ENCODE measurements at regions not wholly inside any gene's neighbourhood (a gene's known extent, or its start where the extent isn't known, plus 50 kb on each side); places are given as distances from the start of the nearest gene placed in this dataset.
A peak's percentile ranks its signal among the peaks of the same experiment; 100 is the strongest.

DNA sequence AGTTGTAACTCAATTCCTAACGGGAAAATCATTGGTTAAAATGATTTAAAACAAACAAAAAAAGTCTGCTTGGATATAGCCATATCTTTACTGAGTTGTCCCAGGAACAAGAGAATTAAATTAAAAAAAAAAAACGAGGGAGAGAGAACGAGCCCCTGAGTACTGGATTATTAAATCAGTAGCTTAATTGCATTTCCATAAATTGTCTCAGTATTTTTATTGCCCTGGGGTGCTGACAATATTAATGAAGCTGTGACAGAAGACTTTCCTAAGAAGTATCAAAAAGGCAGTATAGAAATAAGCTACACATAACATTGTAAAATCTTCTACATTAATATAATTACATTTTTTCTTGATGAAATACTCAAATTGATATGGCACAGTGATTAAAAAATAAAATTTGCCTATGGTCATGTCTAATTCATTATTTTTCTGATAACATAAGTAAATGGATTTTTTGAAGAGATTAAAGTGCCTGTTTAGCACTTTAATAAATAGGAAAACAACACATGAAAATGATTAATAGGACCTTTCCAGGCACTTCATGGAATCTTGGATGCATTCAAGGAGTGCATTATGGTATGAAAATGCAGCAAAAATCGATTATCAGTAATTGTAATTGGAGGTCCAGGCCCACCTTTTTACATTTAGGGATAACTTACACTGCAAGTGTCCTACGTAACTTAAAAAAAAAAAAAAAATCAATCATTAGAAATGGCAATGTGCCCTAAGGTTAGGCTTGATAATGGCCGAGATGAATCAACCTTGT is 2233.4 kb downstream of the ARAP2 start:
- Histone ChIP-seq H3K36me3 (no peaks in the 10 kb centered on the region), H3K9me3 (replicated peaks) (no peaks in the 10 kb centered on the region), H3K27ac (no peak overlapping the region), H3K4me3 (no peak overlapping the region), H3K4me1 (no peaks in the 10 kb centered on the region), H3K27me3 (no peaks in the 10 kb centered on the region)
- no peak for DNase-seq

DNA sequence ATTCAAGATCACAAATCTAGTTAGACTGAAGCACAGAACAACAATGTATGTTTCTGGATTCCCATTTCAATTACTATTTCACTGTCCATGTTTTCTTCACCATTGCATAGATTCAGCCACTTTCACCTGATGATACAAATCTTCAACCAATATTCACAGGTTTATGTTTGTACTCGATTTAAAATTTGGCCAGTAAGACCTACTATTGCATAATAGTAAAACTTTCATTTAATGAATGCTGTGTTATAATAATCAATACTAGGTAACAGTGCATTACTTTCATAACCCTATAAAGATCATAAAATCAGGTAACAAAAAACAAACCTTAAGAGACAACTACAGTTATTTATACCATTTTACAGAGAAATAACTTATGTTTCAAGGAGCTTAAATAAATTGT is 2209.1 kb downstream of the ARAP2 start:
- DNase-seq = no peak
- Histone ChIP-seq H3K27ac (no peak overlapping the region), H3K9me3 (replicated peaks) (no peaks in the 10 kb centered on the region; the same call in 1 of the 2 replicates), H3K4me1 (no peaks in the 10 kb centered on the region), H3K27me3 (no peaks in the 10 kb centered on the region), H3K4me3 (no peak overlapping the region), H3K36me3 (no peaks in the 10 kb centered on the region)

DNA sequence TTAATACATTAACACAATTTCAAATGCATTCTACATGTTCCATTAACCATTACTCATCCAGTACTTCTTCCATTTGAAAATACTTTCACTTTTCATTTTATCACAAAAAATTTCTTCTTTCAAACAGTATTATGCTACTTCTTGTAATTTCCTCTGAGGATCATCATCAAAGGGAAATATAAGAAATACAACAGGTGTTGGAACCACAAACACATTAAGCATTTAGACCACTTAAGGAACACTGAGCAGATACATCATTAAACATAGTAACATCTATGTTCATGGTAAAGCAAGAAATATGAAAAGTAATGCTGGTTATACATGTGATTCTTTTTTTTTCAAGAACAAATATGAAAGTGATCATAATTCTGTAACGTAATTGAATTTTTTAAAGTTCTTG is 2207.0 kb downstream of the ARAP2 start:
- H3K27me3 ChIP-seq = no peaks in the 10 kb centered on the region
- H3K27ac ChIP-seq = no peak overlapping the region
- no peak overlapping the region for H3K4me3 ChIP-seq
- H3K36me3 ChIP-seq = no peaks in the 10 kb centered on the region
- no peaks in the 10 kb centered on the region for H3K4me1 ChIP-seq
- peak in 1 of 2 experiments; percentile 6 for DNase-seq
- no peaks in the 10 kb centered on the region for H3K9me3 ChIP-seq (replicated peaks)

DNA sequence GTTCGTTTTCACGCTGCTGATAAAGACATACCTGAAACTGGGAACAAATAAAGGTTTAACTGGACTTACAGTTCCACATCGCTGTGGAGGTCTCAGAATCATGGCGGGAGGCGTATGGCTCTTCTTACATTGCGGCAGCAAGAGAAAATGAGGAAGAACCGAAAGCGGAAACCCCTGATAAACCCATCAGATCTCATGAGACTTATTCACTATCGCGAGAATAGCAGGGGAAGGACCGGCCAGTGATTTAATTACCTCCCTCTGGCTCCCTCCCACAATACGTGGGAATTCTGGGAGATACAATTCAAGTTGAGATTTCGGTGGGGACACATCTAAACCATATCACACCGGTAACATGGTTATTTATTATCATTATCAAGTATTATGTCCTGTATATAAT is 2204.5 kb downstream of the ARAP2 start:
- no peak for DNase-seq

DNA sequence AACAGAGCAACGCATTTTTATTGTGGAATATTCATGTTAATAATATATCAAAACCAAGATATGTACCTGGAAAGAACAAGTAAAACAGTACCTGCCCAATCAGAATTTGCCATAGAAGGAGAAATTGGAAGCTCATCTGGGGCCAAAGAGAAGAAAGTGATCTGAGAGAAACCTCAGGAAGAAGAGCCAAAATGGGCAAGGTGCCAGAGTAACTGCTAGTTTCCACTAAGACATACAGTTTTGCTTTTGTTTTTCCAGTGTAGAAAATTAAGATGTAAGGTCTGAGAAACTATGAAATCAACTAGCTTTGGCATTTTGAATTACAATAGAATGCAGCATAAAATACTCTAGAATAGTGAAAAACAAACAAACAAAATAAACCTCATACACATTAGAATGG is 2201.2 kb downstream of the ARAP2 start:
- H3K4me1 ChIP-seq = no peaks in the 10 kb centered on the region
- no peaks in the 10 kb centered on the region for H3K9me3 ChIP-seq (replicated peaks)
- no peaks in the 10 kb centered on the region for H3K27me3 ChIP-seq
- H3K36me3 ChIP-seq = no peaks in the 10 kb centered on the region
- no peak overlapping the region for H3K4me3 ChIP-seq
- DNase-seq = peak in 1 of 2 experiments; percentile 13
- H3K27ac ChIP-seq = no peak overlapping the region

More for the DNA sequence above, 2204.5 kb downstream of the ARAP2 start:
- H3K36me3 ChIP-seq = no peaks in the 10 kb centered on the region
- H3K27me3 ChIP-seq = no peaks in the 10 kb centered on the region
- no peak overlapping the region for H3K27ac ChIP-seq
- no peaks in the 10 kb centered on the region for H3K4me1 ChIP-seq
- no peaks in the 10 kb centered on the region for H3K9me3 ChIP-seq (replicated peaks)
- H3K4me3 ChIP-seq = no peak overlapping the region

DNA sequence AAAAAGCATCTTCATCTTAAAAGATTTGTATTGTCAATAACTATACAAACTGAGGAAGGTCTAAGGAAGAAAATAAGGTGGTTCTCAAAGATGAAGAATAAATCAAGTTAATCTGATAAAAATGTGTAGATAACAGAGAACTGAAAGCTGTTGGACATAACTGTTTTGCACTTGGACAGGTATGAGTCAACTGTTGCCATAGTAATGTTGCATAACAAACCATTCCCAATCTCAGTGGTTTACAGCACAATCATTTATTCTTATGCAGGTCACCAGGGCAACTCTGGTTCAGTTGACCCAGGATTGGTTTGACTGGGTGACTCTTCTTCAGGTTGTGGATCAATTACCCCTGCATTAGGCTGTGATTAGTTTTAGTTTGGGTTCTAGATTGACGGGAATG is 2197.7 kb downstream of the ARAP2 start:
- no peak for DNase-seq
- H3K9me3 ChIP-seq (replicated peaks) = no peaks in the 10 kb centered on the region
- no peak overlapping the region for H3K4me3 ChIP-seq
- H3K36me3 ChIP-seq = no peaks in the 10 kb centered on the region
- no peak overlapping the region for H3K27ac ChIP-seq
- no peaks in the 10 kb centered on the region for H3K27me3 ChIP-seq
- no peaks in the 10 kb centered on the region for H3K4me1 ChIP-seq

DNA sequence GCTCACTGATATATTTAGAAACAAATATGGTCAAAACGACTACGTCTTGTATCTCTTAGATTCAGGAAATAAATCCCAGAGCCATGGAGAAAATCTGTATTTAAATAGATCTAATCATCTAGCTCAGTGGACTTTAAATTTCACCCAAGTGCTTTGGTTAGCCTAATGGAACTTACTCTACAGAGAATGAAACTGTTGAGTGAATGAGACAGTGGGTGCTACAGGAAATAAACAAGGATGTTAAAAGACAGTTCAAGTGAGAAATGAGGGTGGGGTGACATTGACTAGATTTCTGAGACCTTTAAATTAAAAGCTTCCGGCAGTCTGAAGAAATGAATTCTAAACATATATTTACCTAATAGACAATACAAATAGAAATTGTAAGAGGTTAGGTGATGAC is 2197.0 kb downstream of the ARAP2 start:
- DNase-seq = no peak
- Histone ChIP-seq H3K27ac (no peak overlapping the region), H3K36me3 (no peaks in the 10 kb centered on the region), H3K27me3 (no peaks in the 10 kb centered on the region), H3K9me3 (replicated peaks) (no peaks in the 10 kb centered on the region), H3K4me3 (no peak overlapping the region), H3K4me1 (no peaks in the 10 kb centered on the region)

DNA sequence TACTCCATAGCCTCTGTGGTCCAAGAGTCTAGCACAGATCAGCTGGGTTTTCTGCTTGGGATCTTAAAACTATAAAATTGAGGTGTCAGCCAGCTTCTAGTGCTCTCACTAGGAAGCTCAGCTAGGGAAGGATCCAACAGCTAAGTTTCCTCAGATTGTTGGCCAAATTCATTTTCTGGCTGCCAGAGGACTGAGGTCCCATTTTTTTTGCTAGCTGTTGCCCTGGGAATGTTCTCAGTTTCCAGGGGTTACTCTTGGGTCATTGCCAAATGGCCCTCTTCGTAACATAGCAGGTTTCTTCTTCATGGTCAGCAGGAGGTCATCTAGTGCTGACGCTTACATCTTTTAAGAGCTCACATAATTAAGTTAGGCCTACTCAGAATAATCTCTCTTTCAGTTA is 2178.2 kb downstream of the ARAP2 start:
- H3K4me1 ChIP-seq = no peaks in the 10 kb centered on the region
- no peak overlapping the region for H3K27ac ChIP-seq
- no peak for DNase-seq
- no peaks in the 10 kb centered on the region for H3K27me3 ChIP-seq
- no peak overlapping the region for H3K4me3 ChIP-seq
- 0 out of 2 replicates have a peak, but pooled peaks cover 5% of the 10 kb centered on the region for H3K9me3 ChIP-seq (replicated peaks)
- no peaks in the 10 kb centered on the region for H3K36me3 ChIP-seq

DNA sequence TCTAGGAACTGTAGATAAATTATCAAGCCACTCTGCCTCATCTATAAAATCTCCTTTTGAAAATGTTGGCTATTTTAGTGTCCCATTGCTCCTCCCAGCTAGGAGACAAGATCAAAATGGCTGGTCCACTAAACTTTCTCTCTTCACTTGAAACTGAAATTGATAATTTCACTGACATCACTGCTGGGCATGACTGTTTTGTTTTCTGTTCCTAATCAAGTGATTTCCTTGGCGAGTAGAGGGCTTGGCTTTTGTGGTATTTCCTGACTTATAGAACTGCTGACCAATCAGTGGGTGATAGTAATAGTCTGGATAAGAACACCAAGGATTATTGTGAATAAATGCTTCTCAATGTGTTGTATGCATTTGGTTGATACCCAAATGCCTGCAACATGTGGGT is 2152.9 kb downstream of the ARAP2 start:
- H3K27ac ChIP-seq = no peak overlapping the region
- H3K27me3 ChIP-seq = no peaks in the 10 kb centered on the region
- DNase-seq = no peak
- H3K4me3 ChIP-seq = no peak overlapping the region
- no peaks in the 10 kb centered on the region for H3K36me3 ChIP-seq
- no peaks in the 10 kb centered on the region for H3K4me1 ChIP-seq
- H3K9me3 ChIP-seq (replicated peaks) = no peaks in the 10 kb centered on the region

DNA sequence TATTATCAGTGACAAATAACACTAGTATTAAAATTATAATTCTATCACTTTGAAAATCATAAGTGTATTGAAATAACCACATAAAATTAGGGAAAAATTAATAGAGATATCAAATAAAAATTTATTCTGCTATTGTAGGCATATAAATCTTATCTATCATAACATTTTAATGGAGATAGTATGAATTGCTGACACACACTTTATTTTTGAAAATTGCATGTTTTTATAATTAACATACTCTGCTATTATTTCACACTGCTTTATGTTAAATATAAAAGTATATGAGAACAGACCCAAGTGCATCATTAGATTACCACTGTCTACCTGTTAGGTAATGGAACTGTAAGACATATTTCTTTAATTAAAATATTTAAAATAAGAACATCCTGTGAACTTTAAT is 2150.2 kb downstream of the ARAP2 start:
- Histone ChIP-seq H3K4me3 (no peak overlapping the region), H3K36me3 (no peaks in the 10 kb centered on the region), H3K27me3 (no peaks in the 10 kb centered on the region), H3K4me1 (no peaks in the 10 kb centered on the region), H3K27ac (no peak overlapping the region), H3K9me3 (replicated peaks) (no peaks in the 10 kb centered on the region)
- DNase-seq = no peak

DNA sequence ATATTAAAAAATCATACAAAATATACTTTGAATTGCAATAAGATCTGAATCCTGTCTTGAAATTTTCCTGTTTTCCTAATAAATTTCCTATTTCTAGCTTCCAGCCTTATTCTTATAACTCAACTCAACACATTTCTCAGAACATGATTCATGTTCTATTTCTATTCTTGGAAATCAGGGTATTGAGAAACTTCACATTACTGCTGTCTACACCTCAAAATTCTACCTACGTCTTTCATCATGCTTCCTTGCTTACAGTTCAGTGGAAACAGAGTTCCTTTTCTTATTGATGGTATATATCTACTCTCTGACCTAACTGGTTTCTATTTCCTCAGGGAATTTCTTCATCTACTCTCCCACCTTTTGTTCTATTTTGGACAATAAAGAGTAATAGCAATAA is 2139.0 kb downstream of the ARAP2 start:
- H3K9me3 ChIP-seq (replicated peaks) = no peaks in the 10 kb centered on the region
- no peak overlapping the region for H3K27ac ChIP-seq
- H3K27me3 ChIP-seq = no peaks in the 10 kb centered on the region
- no peak for DNase-seq
- H3K4me3 ChIP-seq = no peak overlapping the region
- no peaks in the 10 kb centered on the region for H3K4me1 ChIP-seq
- H3K36me3 ChIP-seq = no peaks in the 10 kb centered on the region

DNA sequence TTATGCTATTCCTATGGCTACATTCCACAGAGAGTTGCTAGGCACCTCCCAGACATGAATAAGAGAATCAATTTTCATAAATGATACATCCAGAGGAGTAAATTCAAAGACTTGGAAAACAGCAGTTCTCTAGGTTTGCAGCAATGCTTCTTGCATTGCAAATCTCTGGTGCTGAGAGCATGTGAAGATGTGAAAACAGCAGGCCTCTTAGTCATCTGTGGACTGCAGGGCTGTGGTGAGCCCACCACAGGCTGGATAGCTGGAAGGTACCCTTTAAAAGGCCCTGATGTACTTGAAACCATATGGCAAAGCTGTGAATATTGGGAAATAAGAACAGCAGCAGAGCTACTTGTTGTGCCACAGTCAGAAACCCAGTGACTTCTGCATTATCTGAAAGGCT is 2135.9 kb downstream of the ARAP2 start:
- DNase-seq = no peak
- Histone ChIP-seq H3K4me3 (no peak overlapping the region), H3K27me3 (no peaks in the 10 kb centered on the region), H3K27ac (no peak overlapping the region), H3K4me1 (no peaks in the 10 kb centered on the region), H3K9me3 (replicated peaks) (no peaks in the 10 kb centered on the region), H3K36me3 (no peaks in the 10 kb centered on the region)

DNA sequence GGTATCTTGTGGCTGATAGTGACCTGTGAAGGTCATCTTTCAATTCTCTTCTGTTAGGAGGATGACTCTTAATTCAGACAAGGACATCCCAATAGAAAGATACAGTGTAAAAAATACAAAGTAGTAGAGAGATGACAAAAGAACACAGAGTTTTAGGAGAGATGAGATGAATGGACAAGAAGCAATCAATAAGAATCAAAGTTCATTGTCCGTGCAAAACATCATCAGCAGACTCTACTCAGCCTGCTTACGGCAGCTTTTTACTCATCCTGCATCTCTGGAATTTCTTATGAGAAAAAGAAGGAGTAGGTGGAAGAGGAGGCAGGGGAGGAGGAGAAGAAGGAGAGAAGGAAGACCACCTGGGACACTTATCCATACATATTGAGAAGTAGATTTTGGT is 2131.7 kb downstream of the ARAP2 start:
- no peaks in the 10 kb centered on the region for H3K4me1 ChIP-seq
- DNase-seq = no peak

DNA sequence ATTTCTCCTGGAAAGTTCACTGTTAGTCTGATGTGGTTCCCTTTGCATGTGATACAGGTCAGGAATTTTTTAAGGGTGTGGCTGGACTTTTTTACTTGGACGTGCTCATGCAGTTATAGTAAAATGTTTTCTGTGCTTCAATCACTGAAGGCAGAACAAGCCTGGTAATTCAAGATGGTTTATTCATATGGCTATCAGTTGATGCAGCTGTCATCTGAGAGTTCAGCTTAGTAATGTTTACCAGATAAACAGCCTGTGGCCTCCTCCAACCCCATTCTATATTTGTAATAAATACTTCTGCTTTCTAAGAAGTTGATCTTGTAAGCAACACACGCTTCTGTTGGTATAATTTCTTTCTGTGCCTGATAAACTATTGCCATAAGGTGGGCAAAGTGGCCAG is 2105.9 kb downstream of the ARAP2 start:
- no peaks in the 10 kb centered on the region for H3K36me3 ChIP-seq
- H3K9me3 ChIP-seq (replicated peaks) = no peaks in the 10 kb centered on the region
- H3K27me3 ChIP-seq = no peaks in the 10 kb centered on the region
- no peaks in the 10 kb centered on the region for H3K4me1 ChIP-seq
- H3K4me3 ChIP-seq = no peak overlapping the region
- no peak for DNase-seq
- no peak overlapping the region for H3K27ac ChIP-seq

More for the DNA sequence above, 2131.7 kb downstream of the ARAP2 start:
- no peaks in the 10 kb centered on the region for H3K36me3 ChIP-seq
- no peak overlapping the region for H3K27ac ChIP-seq
- no peak overlapping the region for H3K4me3 ChIP-seq
- no peaks in the 10 kb centered on the region for H3K27me3 ChIP-seq
- no peaks in the 10 kb centered on the region for H3K9me3 ChIP-seq (replicated peaks)

DNA sequence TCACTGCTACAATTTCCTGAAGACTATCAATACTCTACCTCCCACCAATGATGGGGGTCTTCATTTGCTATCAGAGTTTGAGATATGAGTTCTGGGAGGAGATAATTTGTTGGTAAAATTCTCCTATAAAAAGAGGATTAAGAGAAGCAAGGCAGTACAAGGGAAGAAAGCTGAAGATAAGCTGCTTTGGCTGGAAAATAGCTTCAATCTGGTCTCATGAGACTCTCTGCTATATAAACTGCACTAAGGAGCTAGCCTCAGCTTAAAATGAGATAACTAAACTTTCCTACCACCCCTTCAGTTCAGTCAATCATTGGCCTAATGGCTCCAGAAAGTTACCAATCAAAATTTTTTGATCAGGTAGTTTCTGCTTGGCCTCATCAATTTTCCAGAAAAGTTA is 2105.0 kb downstream of the ARAP2 start:
- Histone ChIP-seq H3K27me3 (no peaks in the 10 kb centered on the region), H3K9me3 (replicated peaks) (no peaks in the 10 kb centered on the region), H3K4me3 (no peak overlapping the region), H3K4me1 (no peaks in the 10 kb centered on the region), H3K36me3 (no peaks in the 10 kb centered on the region), H3K27ac (no peak overlapping the region)
- DNase-seq = no peak

DNA sequence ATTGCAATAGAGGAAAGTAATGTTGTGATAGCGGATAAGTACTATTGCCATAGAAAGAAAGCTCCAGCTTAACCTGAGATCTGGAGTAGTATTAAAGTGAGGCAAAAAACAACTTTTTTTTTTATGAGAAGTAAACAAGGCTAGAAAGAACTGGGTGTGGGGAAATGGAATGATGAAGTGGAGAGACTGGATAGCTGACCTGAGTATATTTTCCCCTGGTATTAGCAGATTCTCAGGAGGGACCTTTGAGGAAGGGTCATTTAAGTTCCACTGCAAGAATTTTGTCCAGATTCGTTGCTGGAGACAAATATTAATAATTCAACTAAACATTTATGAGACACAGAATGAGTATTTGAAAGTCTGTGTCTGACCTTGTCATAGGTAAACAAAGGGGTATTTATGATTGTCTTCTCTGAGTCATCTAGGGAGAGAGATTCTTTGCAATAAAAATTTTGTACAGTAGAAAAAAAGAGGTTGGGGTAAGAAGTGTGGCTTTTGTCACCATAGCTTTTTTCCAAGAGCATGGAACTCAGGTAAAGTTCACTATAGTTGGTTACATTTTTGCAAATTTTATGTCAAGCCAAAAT is 2095.9 kb downstream of the ARAP2 start:
- H3K4me1 ChIP-seq = no peaks in the 10 kb centered on the region
- H3K27me3 ChIP-seq = no peaks in the 10 kb centered on the region
- no peaks in the 10 kb centered on the region for H3K9me3 ChIP-seq (replicated peaks)
- H3K4me3 ChIP-seq = no peak overlapping the region
- H3K27ac ChIP-seq = no peak overlapping the region
- no peak for DNase-seq
- H3K36me3 ChIP-seq = no peaks in the 10 kb centered on the region
